Fibroblast of skin of back (primary cell): ENCODE measurements at regions not wholly inside any gene's neighbourhood (a gene's known extent, or its start where the extent isn't known, plus 50 kb on each side); places are given as distances from the start of the nearest gene placed in this dataset.

ENCODE experiments used
- DNase-seq: peaks from one replicate; pipeline ENCODE4 v3.0.0-alpha.2; 2013

DNA sequence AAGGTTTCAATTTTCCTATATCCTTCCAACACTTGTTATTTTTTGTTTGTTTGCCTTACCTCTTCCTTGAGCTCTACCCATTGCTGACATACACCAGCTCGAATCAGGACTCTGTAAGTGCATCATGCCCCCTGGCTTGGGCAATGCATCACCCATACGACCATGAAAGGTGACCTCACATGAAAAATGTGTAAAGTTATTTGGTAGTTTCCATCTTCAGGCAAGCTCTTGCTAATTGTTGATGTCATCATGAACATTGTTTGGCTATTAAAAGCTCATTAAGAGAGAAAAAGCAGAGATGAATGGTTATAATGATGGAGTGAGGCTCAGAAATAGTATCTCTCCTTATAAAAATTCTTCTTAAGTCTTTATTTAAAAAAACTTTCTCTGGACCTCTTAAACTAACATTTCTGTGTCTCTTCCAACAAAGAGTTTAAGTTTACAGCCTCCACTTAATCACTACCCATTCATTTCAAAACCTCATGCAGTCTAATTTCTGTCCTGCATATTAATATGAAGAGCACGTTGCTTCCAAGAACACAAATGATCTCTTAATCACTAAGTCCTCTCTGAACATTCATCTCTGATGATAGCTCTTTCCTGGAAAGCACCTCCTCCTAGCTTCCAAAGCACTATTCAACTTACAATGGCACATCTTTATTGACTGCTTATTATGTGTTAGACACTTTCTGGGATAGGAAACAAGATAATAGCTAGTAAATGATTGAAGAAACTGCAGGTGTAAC is 236.3 kb downstream of the NFKBIZ start:
- DNase-seq, result no peak

DNA sequence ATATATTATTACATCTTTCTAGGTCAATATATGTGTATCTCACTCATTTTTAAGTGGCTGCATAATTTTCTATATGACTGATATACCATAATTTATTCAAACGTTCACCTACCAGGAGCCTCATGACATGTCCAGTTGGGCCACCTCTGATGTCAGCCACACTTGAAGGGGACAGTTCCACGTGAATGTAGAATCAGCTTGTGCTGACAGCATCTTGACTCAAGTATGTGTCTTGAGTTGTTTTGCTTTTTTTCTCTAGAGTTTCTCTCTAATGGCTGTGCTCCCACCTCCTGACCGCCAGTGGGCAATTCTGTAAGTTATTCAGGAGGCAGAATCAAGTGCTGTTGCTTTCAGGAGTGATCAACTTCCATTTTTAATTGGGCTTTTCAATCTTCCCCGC is 237.9 kb downstream of the NFKBIZ start:
- DNase-seq, result no peak

DNA sequence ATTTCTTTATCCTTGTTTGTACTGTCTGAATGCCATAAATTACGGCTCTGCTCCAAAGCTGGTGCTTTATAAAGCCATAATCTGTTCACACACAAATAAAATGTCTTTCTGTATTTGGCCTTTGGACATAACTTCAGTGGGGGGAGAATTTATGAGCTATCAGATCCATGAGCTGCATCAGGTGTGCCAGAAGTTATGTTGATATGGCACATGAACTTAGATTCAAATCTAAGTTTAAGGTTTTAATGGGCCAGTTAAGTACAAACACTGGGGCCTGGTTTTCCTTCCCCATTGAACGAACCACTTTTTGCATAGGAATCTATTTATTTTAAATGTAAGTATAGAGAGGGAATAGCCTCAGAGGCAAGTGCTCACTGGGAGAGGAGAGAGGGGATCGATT is 239.9 kb downstream of the NFKBIZ start:
- DNase-seq, result no peak

DNA sequence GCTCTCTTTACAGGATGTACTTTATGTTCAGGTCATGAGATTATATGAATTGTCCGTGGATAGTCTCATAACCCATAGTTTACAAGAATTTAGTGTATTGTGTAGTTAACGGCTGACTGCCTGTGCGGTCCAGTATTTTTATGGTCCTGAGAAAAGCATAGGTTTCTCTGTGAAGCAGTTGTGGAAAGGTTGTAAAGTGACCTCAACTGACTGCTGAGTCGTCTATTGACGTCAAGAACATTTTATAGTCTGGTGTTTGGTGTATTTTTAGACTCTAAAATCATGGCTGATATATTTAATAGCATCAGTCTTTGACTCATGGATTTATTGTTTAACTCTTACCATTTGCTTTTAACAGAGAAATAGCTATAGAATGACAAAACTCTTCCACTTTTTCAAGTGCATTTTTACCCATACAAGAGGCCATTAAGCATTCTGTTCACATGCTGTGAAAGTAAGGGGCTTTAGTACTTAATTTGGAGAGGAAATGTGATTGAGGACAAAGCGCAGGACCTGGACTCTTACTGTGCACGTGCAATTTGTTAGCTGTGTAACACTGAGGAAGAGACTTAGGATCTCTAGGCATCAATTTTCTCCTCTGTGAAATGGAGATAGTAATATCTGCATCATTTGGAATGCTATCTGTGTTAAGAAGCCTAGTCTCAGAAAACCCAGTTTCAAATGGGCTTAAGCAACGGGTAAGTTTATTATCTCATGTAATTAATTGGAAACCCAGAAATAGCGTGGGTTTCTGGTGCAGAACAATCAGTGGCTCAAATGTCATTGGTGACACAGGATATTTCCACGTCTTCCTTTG is 240.8 kb downstream of the NFKBIZ start:
- DNase-seq, result peak; percentile 62

DNA sequence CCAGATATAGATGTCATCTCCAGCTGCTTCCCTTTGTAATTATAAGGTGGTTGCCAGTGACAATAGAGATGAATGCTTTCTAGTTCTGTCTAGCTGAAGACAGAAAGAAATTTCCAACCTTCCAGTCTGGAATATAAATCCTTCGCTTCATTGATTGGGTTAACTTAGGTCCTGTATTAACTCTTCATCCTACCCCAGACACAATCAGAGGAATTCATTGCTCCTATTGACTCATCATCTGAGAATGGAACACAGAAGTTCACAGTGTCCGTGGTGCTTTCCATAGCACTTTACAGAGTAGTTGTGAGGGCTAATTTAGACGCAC is 241.4 kb downstream of the NFKBIZ start:
- peak; percentile 37 for DNase-seq

DNA sequence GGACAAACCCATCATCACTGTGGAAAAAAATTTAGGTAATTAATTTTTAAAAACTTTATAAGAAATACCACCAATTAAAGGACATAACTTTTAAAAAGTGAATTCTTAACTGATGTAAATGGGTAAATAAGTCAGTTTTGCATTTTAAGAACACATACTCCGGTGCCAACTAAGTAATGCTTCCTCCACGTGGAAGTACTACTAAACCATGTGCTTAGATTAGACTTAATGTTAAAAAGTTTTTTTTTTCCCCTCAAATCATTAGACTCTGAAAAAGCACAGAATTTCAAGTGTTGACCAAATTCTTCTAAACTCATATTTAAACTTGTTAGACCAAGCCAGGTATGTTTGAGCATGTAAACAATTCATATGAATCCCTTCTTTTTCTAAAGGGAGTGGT is 242.0 kb downstream of the NFKBIZ start:
- no peak for DNase-seq

DNA sequence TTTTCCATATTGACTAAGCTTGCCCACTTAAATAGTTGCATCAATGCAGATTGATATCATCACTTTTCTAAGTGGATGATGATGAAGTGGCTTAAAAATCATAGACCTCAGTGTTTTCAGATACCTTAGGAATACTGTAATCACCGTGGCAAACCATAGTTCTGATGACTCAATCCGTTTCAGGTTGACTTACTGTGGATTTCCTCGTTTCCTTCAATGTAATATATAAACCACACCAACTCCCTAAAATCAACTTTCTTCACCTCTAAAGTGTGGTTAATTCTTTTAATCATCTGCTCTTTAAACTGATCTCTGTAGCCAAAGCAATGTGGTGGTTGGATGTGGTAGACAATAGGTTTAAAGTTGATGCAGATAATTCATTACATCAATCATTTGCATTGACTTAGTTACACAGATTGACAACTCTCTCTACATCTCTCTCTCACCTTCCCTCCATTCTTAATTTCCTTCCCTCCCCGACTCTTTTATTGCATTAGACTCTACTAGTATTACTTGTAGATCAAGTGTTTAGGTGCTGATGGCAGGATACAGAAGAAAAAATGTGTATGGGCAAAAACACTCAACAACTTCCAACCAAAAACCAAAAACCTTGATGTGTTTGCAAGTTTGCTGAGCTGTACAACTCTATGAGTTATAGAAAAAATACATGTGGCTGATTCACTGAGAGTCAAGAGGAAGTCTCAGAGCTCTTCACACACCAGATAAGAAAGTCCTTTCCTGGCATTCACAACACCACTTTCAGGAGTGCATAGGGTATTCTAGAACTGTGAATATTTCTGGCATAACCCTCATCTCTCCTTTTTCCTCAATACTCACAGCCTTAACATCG is 243.5 kb downstream of the NFKBIZ start:
- DNase-seq, result peak; percentile 19

DNA sequence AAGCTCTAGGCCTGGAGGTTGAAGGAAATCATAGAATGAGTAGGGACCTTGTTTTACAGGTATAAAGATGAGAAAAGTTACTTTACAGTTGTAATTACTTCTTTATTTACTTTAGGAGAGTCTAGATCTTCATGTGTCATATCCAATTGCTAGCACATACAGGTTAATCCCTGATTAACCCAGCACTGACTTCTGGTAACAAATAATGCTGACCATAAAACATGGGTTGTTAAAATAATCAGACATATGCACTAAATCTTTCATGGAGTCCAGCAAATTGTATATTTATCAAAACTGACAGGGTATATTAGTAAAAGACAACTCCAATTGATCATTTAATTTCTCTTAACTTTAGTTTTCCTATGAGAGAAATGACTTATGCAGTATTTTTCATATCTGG is 245.2 kb downstream of the NFKBIZ start:
- no peak for DNase-seq

DNA sequence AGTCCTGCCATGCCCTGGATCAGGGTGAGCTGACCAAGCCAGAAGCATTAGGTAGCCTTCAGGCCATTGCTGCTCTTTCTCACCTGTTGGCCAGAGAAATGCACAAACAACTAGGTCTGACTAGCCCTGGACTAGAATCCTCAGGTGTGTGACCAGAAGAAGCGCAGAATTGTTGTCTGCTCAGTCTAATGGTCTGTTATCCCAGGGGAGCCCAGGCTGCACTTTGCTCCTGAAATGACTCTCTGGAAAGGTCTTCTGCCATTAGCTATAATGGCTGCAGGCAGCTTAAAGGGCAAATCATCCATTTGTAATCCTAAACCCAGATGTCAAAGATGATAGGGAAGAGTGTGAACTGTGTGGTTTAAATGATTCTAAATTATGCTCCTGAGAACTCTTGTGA is 246.1 kb downstream of the NFKBIZ start:
- no peak for DNase-seq

DNA sequence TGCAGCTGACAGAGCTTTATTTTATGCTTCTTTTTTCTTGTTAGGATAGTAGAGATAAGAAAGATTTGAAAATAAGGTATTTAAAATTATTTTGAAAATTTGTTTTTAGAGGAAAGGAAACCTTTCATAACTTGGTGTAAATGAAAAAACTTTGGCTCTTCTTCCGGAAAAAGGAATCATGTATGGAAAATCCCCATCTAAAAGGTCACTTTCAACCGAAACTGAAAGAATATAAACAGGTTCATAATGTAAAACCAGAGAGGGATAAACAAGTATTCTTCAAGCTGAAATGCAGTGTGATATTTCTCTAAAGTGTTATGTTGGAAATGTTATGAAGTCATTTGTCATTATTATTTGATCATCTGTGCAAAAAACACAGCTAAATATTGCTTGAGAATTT is 246.8 kb downstream of the NFKBIZ start:
- no peak for DNase-seq

DNA sequence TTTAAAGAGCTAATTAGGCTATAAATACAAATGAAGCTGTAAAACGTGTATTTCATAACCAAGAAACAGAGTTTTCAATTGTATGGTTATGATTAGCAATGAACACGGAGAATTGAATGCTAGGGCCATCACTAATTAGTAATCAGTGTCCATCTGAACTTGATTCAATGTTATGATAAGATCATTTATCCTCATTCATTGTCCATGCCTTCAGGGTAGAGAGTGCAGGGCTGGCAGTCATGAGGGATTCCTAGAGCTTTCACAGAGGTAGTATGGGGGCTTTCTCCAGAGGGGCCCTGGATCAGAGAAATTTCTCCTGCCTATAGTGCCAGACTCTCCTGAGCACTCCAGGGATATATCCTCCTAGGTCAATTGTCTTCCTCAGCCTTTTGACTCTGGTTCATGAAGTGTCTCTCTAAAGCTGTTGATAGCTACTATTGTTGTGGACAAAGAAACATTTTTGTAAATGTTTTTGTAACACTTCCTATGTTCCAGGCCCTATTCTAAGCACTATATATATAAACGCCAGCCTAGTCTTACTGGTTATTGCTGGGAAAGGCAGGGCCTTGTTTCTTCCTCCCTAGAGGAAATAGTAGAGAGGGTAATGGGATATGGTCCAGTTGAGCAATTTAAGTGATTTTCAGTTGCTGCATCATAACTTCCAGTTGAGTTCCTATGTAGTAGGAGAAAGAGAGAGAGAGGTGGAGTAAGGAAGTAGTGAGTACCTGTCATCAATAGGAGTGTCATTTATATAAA is 249.0 kb downstream of the NFKBIZ start:
- no peak for DNase-seq

DNA sequence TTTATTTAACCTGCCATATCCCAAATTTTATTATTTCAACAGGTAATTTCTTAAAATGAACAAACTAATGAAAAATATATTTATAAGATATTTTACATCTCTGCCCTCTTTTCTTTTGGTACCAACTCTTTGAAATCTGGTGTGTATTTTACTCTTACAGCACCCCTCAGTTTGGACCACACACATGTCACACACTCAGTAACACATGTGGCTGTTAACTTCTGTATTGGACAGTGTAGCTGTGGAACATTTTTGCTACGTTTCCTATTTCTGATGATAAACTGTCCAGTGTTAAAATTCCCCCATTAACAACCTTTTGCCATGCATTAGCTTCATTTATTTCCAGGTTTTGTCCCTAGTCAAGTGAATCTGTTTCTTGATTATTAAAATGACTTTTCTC is 250.6 kb downstream of the NFKBIZ start:
- DNase-seq, result no peak

DNA sequence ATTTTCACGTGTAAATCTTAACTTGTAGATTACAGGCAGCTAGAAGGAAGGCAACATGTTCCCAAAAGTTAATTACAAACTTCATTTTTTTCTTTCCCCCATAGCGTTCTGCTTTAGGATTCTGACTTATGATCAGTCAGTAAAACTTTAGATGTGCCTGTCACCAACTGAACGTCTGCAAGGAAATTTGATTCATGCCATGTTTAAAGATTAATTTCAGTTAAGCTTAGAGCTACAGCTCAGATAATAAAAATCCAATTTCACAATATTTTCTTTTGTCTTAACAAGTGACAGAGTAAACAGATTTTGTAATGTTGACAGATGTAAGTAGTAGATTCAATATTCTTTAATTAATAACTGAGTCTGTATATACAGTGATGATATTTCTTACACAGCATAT is 253.1 kb downstream of the NFKBIZ start:
- no peak for DNase-seq

DNA sequence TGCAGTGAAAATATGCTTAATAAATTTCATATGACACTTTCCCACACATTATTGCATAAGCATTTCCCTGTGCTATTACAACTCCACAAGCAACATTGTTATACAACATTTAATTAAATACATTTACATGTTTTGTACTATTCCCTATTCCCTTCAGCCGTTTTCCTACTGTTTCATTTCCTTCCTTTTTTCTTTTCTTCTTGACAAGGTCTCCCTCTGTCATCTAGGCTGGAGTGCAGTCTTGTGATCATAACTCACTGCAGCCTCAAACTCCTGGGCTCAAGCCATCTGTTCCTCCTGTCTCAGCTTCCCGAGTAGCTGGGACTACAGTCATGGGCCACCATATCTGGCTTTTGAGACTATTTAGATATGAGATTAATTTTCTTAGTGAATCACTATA is 254.7 kb downstream of the NFKBIZ start:
- no peak for DNase-seq

DNA sequence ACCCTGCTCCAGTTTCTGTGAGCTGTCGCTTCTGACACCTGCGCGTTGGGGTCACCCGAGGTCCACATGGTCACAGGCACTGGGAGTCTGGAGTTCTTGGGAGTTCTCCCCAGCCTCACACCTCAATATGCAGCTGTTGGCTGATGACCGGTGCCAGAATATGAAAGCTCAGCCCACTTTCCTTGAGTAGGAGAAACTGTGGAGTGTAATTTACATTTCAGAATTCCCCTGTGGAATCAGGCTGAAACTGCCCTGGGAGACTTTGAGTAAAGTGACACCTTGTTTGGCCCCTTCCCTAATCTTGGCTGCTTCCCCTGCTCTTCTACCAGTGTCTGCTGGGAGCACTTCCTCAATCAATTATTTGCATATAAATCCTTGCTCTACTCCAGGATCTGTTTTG is 255.9 kb downstream of the NFKBIZ start:
- no peak for DNase-seq

DNA sequence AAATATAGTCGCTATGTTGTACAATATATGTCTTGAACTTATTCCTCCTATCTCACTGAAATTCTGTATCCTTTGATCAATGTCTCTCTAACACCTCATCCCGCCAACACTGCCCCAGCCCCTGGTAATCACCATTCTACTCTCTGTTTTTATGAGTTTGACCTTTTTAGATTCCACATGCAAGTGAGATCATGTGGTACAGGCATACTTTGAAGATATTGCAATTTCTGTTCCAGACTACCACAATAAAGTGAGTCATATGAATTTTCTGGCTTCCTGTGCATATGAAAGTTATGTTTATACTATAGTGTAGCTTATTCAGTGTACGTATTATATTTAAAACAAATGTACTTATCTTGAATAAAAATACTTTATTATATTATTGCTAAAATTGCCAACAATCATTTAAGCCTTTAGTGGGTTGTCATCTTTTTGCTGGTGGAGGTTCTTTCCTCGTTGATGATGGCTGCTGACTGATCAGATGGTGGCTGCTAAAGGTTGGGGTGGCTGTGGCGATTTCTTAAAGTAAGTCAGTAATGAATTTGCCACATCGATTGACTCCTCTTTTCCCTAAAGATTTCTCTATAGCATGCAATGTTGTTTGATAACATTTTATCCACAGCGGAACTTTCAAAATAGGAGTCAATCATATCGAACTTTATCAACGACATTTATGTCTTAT is 257.2 kb downstream of the NFKBIZ start:
- peak; percentile 81 for DNase-seq

DNA sequence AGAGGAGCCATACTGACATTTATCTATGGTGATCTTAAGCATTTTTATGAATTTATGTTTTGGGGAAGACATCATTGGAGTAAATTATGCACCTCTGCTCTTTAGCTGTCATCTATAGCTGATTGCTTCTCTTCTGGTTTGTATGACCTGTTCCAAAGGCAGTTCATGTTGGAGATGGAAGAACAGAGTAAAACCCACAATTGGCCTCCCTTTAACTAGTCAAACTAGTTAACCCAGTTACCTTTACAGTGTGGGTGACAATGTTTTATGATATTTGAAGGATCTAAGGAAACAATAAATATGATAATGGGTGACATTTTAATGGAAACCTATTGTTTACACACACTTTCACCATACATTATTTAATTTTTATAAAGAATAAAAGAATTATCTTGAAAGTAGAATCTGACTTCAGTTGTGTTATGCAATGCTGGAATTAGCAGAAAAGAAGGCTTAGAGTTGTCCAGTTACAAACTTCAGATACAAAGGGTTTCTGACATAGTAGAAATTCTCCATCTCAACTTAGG is 263.5 kb downstream of the NFKBIZ start:
- DNase-seq, result no peak

DNA sequence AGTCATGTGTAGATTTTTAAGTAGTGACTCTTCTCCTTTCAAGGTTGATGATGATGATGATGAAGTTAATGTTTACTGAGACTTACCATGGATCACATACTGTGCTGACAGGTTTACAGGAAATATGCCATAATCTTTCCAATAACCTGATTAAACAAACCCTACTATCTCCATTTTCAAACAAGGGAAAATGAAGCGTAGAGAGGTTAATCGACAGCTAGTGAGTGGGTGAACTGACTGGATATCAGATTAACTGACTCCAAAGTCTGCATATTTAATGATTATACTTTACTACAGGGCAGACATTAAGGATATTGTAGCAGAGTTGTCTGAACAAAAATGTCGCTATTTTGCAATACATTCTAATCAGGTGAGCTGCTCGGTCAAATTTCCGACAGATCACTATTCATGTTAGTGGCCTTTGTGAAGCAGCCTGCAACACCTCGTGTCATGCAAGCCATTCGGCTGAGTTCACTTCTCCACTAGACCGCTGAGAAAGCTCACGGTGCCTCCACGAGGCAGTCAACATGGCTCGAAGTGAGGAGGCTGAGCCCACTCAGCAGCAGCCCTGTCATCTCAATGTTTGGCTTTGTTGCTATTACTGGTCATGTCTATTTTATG is 264.2 kb downstream of the NFKBIZ start:
- no peak for DNase-seq

DNA sequence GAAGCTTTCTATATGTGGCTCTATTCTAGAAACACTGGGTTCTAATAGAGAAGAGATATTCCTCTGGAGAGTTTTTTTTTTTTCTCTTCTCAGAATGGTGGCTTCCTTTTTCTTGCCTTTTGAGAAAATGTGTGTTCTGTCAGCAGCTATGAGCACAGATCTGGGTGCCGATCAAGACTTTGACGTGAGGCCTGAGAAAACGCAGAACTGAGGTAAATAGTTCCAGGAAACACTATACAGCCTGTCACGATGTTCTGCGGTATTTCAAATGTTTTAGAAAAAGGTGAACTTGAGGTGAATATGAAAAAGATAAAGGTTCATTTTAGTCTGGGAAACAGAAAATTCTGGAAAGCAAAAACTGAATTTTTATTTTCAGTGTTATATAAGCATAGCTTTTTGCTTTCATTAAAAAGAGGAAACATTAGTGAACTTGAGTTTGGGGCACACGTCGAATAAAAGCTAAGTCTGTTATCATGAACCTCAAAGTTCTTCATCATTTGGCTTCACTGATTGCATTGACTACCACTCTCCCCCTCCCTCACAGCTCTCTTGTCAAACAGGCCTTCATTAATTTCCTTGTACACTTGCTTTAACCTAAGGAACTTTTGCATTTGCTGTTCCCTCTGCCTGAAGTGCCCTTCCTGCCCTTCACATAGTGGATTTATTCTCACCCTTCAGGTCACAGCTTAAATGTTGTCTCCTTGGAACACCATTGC is 265.1 kb downstream of the NFKBIZ start:
- DNase-seq, result no peak

DNA sequence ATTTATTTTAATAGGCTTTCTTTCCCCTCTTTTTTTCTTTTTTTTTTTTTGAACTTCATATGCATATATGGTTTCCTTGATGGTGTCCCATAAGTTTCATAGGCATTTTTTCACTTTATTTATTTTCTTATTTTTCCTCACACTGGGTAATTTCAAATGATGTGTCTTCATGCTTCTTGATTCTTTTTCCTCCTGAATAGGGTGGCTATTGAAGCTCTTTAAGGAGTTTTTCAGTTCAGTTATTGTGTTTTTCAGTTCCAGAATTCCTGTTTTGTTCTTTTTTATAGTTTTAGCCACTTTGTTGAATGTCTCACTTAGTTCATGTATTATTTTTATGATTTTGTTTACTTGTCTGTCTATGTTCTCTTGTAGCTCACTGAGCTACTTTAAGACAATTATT is 273.2 kb downstream of the NFKBIZ start:
- DNase-seq, result no peak
